NCI-H2107 treated with DMSO at 0.1 percent for 48 hours (cell line): ENCODE measurements at regions not wholly inside any gene's neighbourhood (a gene's known extent, or its start where the extent isn't known, plus 50 kb on each side); places are given as distances from the start of the nearest gene placed in this dataset.

Experiments
- DNase-seq: peaks from one replicate; lab custom pipeline; 2025; ENCODE audit not compliant: unreplicated experiment; lab: John Stamatoyannopoulos, UW

GRCh38 chr12:92089559-92089958, 56.1 kb downstream of the BTG1 start:
- no peak for DNase-seq

GRCh38 chr12:92088805-92089204, 56.8 kb downstream of the BTG1 start:
- DNase-seq = no peak

- DNase-seq = no peak
Measured at GRCh38 chr12:92085736-92086040, 60.0 kb downstream of the BTG1 start.

- no peak for DNase-seq
Measured at GRCh38 chr12:92085040-92085735, 60.5 kb downstream of the BTG1 start.

GRCh38 chr12:92080911-92081285, 64.7 kb downstream of the BTG1 start:
- DNase-seq = no peak

GRCh38 chr12:92079054-92079385, 66.6 kb downstream of the BTG1 start:
- DNase-seq = no peak

- DNase-seq = no peak
Measured at GRCh38 chr12:92078167-92079053, 67.2 kb downstream of the BTG1 start.

- DNase-seq = no peak
Measured at GRCh38 chr12:92077530-92077929, 68.1 kb downstream of the BTG1 start.

GRCh38 chr12:92076101-92076500, 69.5 kb downstream of the BTG1 start:
- no peak for DNase-seq

- DNase-seq = no peak
Measured at GRCh38 chr12:92075425-92075914, 70.2 kb downstream of the BTG1 start.

GRCh38 chr12:92074889-92075288, 70.8 kb downstream of the BTG1 start:
- DNase-seq = no peak

- no peak for DNase-seq
Measured at GRCh38 chr12:92073094-92073493, 72.6 kb downstream of the BTG1 start.

- no peak for DNase-seq
Measured at GRCh38 chr12:92072112-92072511, 73.5 kb downstream of the BTG1 start.

- DNase-seq = no peak
Measured at GRCh38 chr12:92070864-92071445, 74.7 kb downstream of the BTG1 start.

- no peak for DNase-seq
Measured at GRCh38 chr12:92070054-92070863, 75.4 kb downstream of the BTG1 start.

- peak; percentile 94 for DNase-seq
Measured at GRCh38 chr12:92068459-92068858, 77.2 kb downstream of the BTG1 start.

GRCh38 chr12:92065639-92066038, 80.0 kb downstream of the BTG1 start:
- no peak for DNase-seq

GRCh38 chr12:92065018-92065499, 80.6 kb downstream of the BTG1 start:
- DNase-seq = peak; percentile 48

GRCh38 chr12:92064422-92064821, 81.2 kb downstream of the BTG1 start:
- no peak for DNase-seq

- DNase-seq = no peak
Measured at GRCh38 chr12:92063641-92064040, 82.0 kb downstream of the BTG1 start.
